SK-N-SH treated with all-trans-retinoic acid at 6 μM for 48 hours (cell line): ENCODE measurements at regions not wholly inside any gene's neighbourhood (a gene's known extent, or its start where the extent isn't known, plus 50 kb on each side); places are given as distances from the start of the nearest gene placed in this dataset.

Experiments used
- ATAC-seq: fragments of 200-7000 bp; cut with Tn5 transposase; 3 replicates; pipeline ENCODE4 v1.9.1; 2020; ENCODE audit warnings: mild to moderate bottlenecking, moderate library complexity
- ARNTL ChIP-seq: fragments of 450-650 bp; formaldehyde crosslinking; IDR thresholded peaks from 2 replicates; pipeline ENCODE4 v1.5.0; 2020; ENCODE audit warnings: low read depth, mild to moderate bottlenecking, moderate library complexity, borderline replicate concordance
- BACH2 ChIP-seq: fragments of 250-450 bp; sonication (Bioruptor Pico); IDR thresholded peaks from 2 replicates; pipeline ENCODE4 v1.9.0; 2021; ENCODE audit warnings: mild to moderate bottlenecking, borderline replicate concordance
- CSDC2 ChIP-seq: fragments of 250-450 bp; sonication (Bioruptor Pico); IDR thresholded peaks from 2 replicates; pipeline ENCODE4 v1.5.0; 2020; ENCODE audit warnings: mild to moderate bottlenecking, moderate library complexity
- ISL1 ChIP-seq: fragments of 250-450 bp; sonication (Bioruptor Pico); IDR thresholded peaks from 2 replicates; pipeline ENCODE4 v2.1.2; 2022; ENCODE audit warnings: mild to moderate bottlenecking, moderate library complexity
- OSR1 ChIP-seq: fragments of 250-450 bp; sonication (Bioruptor Pico); IDR thresholded peaks from 2 replicates; pipeline ENCODE4 v1.8.0; 2022; ENCODE audit warnings: moderate library complexity, mild to moderate bottlenecking, inconsistent platforms
- PPARA ChIP-seq: fragments of 250-450 bp; sonication (Bioruptor Pico); IDR thresholded peaks from 2 replicates; pipeline ENCODE4 v1.5.0; 2020; ENCODE audit warnings: mild to moderate bottlenecking, borderline replicate concordance
- RARB ChIP-seq: fragments of 250-450 bp; sonication (Bioruptor Pico); IDR thresholded peaks from 2 replicates; pipeline ENCODE4 v1.8.0; 2021; ENCODE audit warnings: mild to moderate bottlenecking, moderate library complexity
- SNAI2 ChIP-seq: fragments of 250-450 bp; sonication (Bioruptor Pico); IDR thresholded peaks from 2 replicates; pipeline ENCODE4 v1.5.0; 2020; ENCODE audit warnings: mild to moderate bottlenecking, moderate library complexity
- TCF4 ChIP-seq: fragments of 250-450 bp; sonication (Bioruptor Pico); IDR thresholded peaks from 2 replicates; pipeline ENCODE4 v1.8.0; 2021; ENCODE audit warnings: mild to moderate bottlenecking, moderate library complexity, borderline replicate concordance
- TOX ChIP-seq: fragments of 250-450 bp; sonication (Bioruptor Pico); IDR thresholded peaks from 2 replicates; pipeline ENCODE4 v1.8.0; 2021; ENCODE audit warnings: mild to moderate bottlenecking, moderate library complexity, borderline replicate concordance
- ZFP3 ChIP-seq: fragments of 250-450 bp; sonication (Bioruptor Pico); IDR thresholded peaks from 2 replicates; pipeline ENCODE4 v1.5.0; 2020; ENCODE audit warnings: mild to moderate bottlenecking, moderate library complexity
- ZFP30 ChIP-seq: fragments of 450-650 bp; formaldehyde crosslinking; IDR thresholded peaks from 2 replicates; pipeline ENCODE4 v1.5.0; 2022; ENCODE audit warnings: mild to moderate bottlenecking, moderate library complexity
- ZNF565 ChIP-seq: fragments of 450-650 bp; formaldehyde crosslinking; conservative IDR thresholded peaks from 2 replicates; pipeline ENCODE4 v1.5.0; 2020; ENCODE audit warnings: low read depth, mild to moderate bottlenecking, moderate library complexity
- ZNF70 ChIP-seq: fragments of 450-650 bp; formaldehyde crosslinking; IDR thresholded peaks from 2 replicates; pipeline ENCODE4 v1.5.0; 2020; ENCODE audit warnings: mild to moderate bottlenecking, moderate library complexity
- ZNF8 ChIP-seq: fragments of 450-650 bp; formaldehyde crosslinking; IDR thresholded peaks from 2 replicates; pipeline ENCODE4 v1.5.0; 2020; ENCODE audit warnings: mild to moderate bottlenecking, moderate library complexity
- TF ChIP-seq, protein P1 (sequence below): fragments of 250-450 bp; sonication (Bioruptor Pico); IDR thresholded peaks from 2 replicates; pipeline ENCODE4 v1.5.0; 2020; ENCODE audit warnings: mild to moderate bottlenecking, moderate library complexity
- TF ChIP-seq, protein P2 (sequence below): fragments of 250-450 bp; sonication (Bioruptor Pico); IDR thresholded peaks from 2 replicates; pipeline ENCODE4 v1.5.1; 2020; ENCODE audit warnings: low read depth, mild to moderate bottlenecking, moderate library complexity
- TF ChIP-seq, protein P3 (sequence below): fragments of 250-450 bp; sonication (Bioruptor Pico); IDR thresholded peaks from 2 replicates; pipeline ENCODE4 v1.5.1; 2021; ENCODE audit warnings: mild to moderate bottlenecking, moderate library complexity
- TF ChIP-seq, protein P4 (sequence below): fragments of 250-450 bp; sonication (Bioruptor Pico); IDR thresholded peaks from 2 replicates; pipeline ENCODE4 v1.8.0; 2020; ENCODE audit warnings: mild to moderate bottlenecking, moderate library complexity, borderline replicate concordance

DNA sequence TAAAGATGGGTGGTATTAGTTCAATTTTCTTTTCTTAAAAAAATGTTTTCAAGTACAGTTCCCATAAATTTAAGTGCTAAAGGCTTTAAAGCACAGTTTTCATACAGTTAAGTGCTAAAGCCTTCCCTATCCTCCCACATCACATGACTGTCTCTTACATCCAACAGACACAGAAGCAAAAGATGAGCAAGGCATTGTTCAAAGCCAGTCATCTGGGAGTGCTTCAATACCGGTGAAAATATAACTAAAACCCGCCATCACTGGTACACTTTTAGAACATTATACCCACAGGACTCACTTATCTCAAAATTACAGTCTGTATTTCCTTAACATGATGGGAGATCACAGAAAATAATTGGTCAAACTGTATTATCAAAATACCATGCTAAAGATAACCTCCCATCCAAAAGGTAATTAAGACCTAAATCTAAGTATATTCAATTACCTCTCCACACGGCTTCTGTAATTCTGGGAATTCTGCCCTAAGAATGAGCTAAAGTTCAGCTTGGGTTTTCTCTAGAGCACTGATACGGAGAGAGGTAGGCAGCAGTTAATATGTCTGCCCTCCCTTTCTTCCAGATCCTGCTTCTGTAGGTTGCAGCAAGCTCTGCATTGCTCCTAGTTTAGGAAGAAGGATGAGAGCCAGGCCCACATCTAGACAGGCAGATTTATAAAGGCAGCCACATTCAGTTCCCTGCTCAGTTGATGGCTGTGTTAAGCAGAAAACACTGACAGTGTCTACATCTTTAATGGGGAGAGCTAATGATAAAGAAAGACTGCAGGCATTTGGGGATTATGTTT is 474.8 kb upstream of the PFKP start (continued):
- TF ChIP-seq, protein P1, sequence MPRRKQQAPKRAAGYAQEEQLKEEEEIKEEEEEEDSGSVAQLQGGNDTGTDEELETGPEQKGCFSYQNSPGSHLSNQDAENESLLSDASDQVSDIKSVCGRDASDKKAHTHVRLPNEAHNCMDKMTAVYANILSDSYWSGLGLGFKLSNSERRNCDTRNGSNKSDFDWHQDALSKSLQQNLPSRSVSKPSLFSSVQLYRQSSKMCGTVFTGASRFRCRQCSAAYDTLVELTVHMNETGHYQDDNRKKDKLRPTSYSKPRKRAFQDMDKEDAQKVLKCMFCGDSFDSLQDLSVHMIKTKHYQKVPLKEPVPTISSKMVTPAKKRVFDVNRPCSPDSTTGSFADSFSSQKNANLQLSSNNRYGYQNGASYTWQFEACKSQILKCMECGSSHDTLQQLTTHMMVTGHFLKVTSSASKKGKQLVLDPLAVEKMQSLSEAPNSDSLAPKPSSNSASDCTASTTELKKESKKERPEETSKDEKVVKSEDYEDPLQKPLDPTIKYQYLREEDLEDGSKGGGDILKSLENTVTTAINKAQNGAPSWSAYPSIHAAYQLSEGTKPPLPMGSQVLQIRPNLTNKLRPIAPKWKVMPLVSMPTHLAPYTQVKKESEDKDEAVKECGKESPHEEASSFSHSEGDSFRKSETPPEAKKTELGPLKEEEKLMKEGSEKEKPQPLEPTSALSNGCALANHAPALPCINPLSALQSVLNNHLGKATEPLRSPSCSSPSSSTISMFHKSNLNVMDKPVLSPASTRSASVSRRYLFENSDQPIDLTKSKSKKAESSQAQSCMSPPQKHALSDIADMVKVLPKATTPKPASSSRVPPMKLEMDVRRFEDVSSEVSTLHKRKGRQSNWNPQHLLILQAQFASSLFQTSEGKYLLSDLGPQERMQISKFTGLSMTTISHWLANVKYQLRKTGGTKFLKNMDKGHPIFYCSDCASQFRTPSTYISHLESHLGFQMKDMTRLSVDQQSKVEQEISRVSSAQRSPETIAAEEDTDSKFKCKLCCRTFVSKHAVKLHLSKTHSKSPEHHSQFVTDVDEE (CRISPR knock-in tag) = peak; percentile 93
- TF ChIP-seq CSDC2 (CRISPR knock-in tag) = no peak

- no peak for ATAC-seq
- no peak for TF ChIP-seq OSR1
- TF ChIP-seq ZFP3 (CRISPR knock-in tag) = no peak
- no peak for TF ChIP-seq CSDC2 (CRISPR knock-in tag)
- TF ChIP-seq PPARA (CRISPR knock-in tag) = no peak
- no peak for TF ChIP-seq TCF4 (CRISPR knock-in tag)
- TF ChIP-seq ZFP30 (CRISPR knock-in tag) = no peak
- no peak for TF ChIP-seq ZNF8
- TF ChIP-seq, protein P2, sequence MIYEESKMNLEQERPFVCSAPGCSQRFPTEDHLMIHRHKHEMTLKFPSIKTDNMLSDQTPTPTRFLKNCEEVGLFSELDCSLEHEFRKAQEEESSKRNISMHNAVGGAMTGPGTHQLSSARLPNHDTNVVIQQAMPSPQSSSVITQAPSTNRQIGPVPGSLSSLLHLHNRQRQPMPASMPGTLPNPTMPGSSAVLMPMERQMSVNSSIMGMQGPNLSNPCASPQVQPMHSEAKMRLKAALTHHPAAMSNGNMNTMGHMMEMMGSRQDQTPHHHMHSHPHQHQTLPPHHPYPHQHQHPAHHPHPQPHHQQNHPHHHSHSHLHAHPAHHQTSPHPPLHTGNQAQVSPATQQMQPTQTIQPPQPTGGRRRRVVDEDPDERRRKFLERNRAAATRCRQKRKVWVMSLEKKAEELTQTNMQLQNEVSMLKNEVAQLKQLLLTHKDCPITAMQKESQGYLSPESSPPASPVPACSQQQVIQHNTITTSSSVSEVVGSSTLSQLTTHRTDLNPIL = no peak
- no peak for TF ChIP-seq ZNF565
- TF ChIP-seq TOX (CRISPR knock-in tag) = no peak
- no peak for TF ChIP-seq SNAI2
- no peak for TF ChIP-seq ZNF70 (CRISPR knock-in tag)
- TF ChIP-seq, protein P3, sequence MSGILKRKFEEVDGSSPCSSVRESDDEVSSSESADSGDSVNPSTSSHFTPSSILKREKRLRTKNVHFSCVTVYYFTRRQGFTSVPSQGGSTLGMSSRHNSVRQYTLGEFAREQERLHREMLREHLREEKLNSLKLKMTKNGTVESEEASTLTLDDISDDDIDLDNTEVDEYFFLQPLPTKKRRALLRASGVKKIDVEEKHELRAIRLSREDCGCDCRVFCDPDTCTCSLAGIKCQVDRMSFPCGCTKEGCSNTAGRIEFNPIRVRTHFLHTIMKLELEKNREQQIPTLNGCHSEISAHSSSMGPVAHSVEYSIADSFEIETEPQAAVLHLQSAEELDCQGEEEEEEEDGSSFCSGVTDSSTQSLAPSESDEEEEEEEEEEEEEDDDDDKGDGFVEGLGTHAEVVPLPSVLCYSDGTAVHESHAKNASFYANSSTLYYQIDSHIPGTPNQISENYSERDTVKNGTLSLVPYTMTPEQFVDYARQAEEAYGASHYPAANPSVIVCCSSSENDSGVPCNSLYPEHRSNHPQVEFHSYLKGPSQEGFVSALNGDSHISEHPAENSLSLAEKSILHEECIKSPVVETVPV = no peak
- TF ChIP-seq BACH2 (CRISPR knock-in tag) = no peak
- TF ChIP-seq, protein P4, sequence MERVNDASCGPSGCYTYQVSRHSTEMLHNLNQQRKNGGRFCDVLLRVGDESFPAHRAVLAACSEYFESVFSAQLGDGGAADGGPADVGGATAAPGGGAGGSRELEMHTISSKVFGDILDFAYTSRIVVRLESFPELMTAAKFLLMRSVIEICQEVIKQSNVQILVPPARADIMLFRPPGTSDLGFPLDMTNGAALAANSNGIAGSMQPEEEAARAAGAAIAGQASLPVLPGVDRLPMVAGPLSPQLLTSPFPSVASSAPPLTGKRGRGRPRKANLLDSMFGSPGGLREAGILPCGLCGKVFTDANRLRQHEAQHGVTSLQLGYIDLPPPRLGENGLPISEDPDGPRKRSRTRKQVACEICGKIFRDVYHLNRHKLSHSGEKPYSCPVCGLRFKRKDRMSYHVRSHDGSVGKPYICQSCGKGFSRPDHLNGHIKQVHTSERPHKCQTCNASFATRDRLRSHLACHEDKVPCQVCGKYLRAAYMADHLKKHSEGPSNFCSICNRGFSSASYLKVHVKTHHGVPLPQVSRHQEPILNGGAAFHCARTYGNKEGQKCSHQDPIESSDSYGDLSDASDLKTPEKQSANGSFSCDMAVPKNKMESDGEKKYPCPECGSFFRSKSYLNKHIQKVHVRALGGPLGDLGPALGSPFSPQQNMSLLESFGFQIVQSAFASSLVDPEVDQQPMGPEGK (CRISPR knock-in tag) = no peak
- TF ChIP-seq, all 23 proteins: peak for 0
Measured at GRCh38 chr10:2589196-2589595, 478.2 kb upstream of the PFKP start.

DNA sequence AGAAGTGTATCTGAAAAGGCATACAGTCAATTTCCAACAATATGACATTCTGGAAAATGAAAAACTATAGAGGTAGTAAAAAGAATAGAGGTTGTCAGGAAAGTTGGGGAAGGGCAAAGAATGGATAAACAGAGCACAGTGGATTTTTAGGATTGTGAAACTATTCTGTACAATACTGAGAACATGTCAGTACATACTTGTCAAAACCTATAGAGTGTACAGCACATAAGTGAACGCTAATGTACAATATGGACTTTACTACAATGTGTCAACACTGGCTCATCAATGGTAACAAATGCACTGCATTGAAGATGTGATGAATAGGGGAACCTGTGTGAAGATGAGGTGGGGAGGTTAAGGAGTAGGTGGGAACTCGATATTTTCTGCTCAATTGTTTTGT is 483.0 kb upstream of the PFKP start:
- TF ChIP-seq PPARA (CRISPR knock-in tag) (no peak), ARNTL (no peak), OSR1 (no peak), ISL1 (CRISPR knock-in tag) (no peak), TOX (CRISPR knock-in tag) (no peak), SNAI2 (no peak), RARB (no peak)
- no peak for ATAC-seq

DNA sequence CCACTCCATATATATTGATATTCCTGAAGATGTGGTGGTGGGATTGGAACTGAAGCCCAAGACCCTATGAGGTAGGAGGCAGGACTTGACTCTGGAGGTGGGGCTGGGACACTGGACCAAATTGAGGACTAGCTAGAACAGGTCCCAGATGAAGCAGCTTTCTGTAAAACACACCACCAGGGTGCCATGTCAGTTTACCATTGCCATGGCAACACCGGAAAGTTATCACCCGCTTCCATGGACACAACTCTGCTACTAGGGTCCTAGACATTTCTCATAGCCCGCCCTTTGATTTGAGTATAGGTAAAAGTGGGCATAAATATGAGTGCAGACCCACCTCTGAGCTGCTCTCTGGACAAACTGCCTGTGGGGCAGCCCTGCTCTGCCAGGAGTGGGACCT is 490.5 kb upstream of the PFKP start:
- TF ChIP-seq, protein P2 = no peak
- TF ChIP-seq CSDC2 (CRISPR knock-in tag) (no peak), ISL1 (CRISPR knock-in tag) (no peak), ZNF70 (CRISPR knock-in tag) (no peak)
- ATAC-seq = no peak
